ENCODE measurements at regions not wholly inside any gene's neighbourhood (a gene's known extent, or its start where the extent isn't known, plus 50 kb on each side); places are given as distances from the start of the nearest gene placed in this dataset.

- TF ChIP-seq CTCF (optimal IDR thresholded peaks at IDR 0.05 in 1 of 3, IDR thresholded peaks at IDR 0.05 in 1 of 3, conservative IDR thresholded peaks at IDR 0.05 in 1 of 3; ENCODE audit: extremely low read depth in 1 of 3, insufficient read depth in 2 of 3, low read length in 3 of 3) (no peak), EZH2 (IDR thresholded peaks at IDR 0.05; ENCODE audit: low read length) (no peak)
Observed at GRCh38 chr9:13352451-13352979, 73.0 kb upstream of the MPDZ start.

All from keratinocyte (primary cell).